ENCODE measurements at regions not wholly inside any gene's neighbourhood (a gene's known extent, or its start where the extent isn't known, plus 50 kb on each side); places are given as distances from the start of the nearest gene placed in this dataset.

- WGBS, 2 donors: 86 to 90% methylated on average over 8 of the region's 8 CpGs
- no peaks in the 10 kb centered on the region for H3K4me1 ChIP-seq (ENCODE audit: control insufficient read depth in 2 of 2, insufficient read depth in 2 of 2, low read length in 1 of 2)
- no peak overlapping the region for H3K27ac ChIP-seq (ENCODE audit: low read depth in 2 of 2, low read length in 1 of 2)
- H3K4me3 ChIP-seq (ENCODE audit: low read depth in 1 of 2, low read length in 2 of 2): no peak overlapping the region
- no peaks in the 10 kb centered on the region for H3K27me3 ChIP-seq (ENCODE audit: control insufficient read depth in 1 of 2, insufficient read depth in 2 of 2, low read length in 2 of 2)
- no peaks in the 10 kb centered on the region for H3K9me3 ChIP-seq (ENCODE audit: control insufficient read depth in 2 of 2, insufficient read depth in 1 of 2, low read depth in 1 of 2, low read length in 1 of 2)
- H3K36me3 ChIP-seq (ENCODE audit: control insufficient read depth in 2 of 2, insufficient read depth in 2 of 2, low read length in 1 of 2): no peaks in the 10 kb centered on the region
Observed at GRCh38 chr10:64007157-64007556, 486.0 kb downstream of the REEP3 start.

- H3K9me3 ChIP-seq (ENCODE audit: control insufficient read depth in 2 of 2, insufficient read depth in 1 of 2, low read depth in 1 of 2, low read length in 1 of 2): no peaks in the 10 kb centered on the region
Observed at GRCh38 chr10:64010711-64011110, 489.5 kb downstream of the REEP3 start.

GRCh38 chr10:64011912-64012714 lies 490.9 kb downstream of the REEP3 start:
- H3K36me3 ChIP-seq (ENCODE audit: control insufficient read depth in 2 of 2, insufficient read depth in 2 of 2, low read length in 1 of 2): no peaks in the 10 kb centered on the region
- no peaks in the 10 kb centered on the region for H3K9me3 ChIP-seq (ENCODE audit: control insufficient read depth in 2 of 2, insufficient read depth in 1 of 2, low read depth in 1 of 2, low read length in 1 of 2)
- H3K27ac ChIP-seq (ENCODE audit: low read depth in 2 of 2, low read length in 1 of 2): no peak overlapping the region
- H3K4me1 ChIP-seq (ENCODE audit: control insufficient read depth in 2 of 2, insufficient read depth in 2 of 2, low read length in 1 of 2): no peaks in the 10 kb centered on the region
- no peak overlapping the region for H3K4me3 ChIP-seq (ENCODE audit: low read depth in 1 of 2, low read length in 2 of 2)
- WGBS, 2 donors: 47 to 49% methylated on average over 7 of the region's 7 CpGs
- H3K27me3 ChIP-seq (ENCODE audit: control insufficient read depth in 1 of 2, insufficient read depth in 2 of 2, low read length in 2 of 2): no peaks in the 10 kb centered on the region

More at GRCh38 chr10:64010711-64011110, 489.5 kb downstream of the REEP3 start:
- Histone ChIP-seq H3K4me1 (ENCODE audit: control insufficient read depth in 2 of 2, insufficient read depth in 2 of 2, low read length in 1 of 2) (no peaks in the 10 kb centered on the region), H3K27me3 (ENCODE audit: control insufficient read depth in 1 of 2, insufficient read depth in 2 of 2, low read length in 2 of 2) (no peaks in the 10 kb centered on the region), H3K36me3 (ENCODE audit: control insufficient read depth in 2 of 2, insufficient read depth in 2 of 2, low read length in 1 of 2) (no peaks in the 10 kb centered on the region), H3K27ac (ENCODE audit: low read depth in 2 of 2, low read length in 1 of 2) (no peak overlapping the region), H3K4me3 (ENCODE audit: low read depth in 1 of 2, low read length in 2 of 2) (no peak overlapping the region)

GRCh38 chr10:64014281-64014680 lies 493.1 kb downstream of the REEP3 start:
- Histone ChIP-seq H3K9me3 (ENCODE audit: control insufficient read depth in 2 of 2, insufficient read depth in 1 of 2, low read depth in 1 of 2, low read length in 1 of 2) (no peaks in the 10 kb centered on the region), H3K4me1 (ENCODE audit: control insufficient read depth in 2 of 2, insufficient read depth in 2 of 2, low read length in 1 of 2) (no peaks in the 10 kb centered on the region), H3K27ac (ENCODE audit: low read depth in 2 of 2, low read length in 1 of 2) (no peak overlapping the region), H3K36me3 (ENCODE audit: control insufficient read depth in 2 of 2, insufficient read depth in 2 of 2, low read length in 1 of 2) (no peaks in the 10 kb centered on the region), H3K4me3 (ENCODE audit: low read depth in 1 of 2, low read length in 2 of 2) (no peak overlapping the region), H3K27me3 (ENCODE audit: control insufficient read depth in 1 of 2, insufficient read depth in 2 of 2, low read length in 2 of 2) (no peaks in the 10 kb centered on the region)
- WGBS, 2 donors: 89% methylated on average over 1 of the region's 1 CpG

- Histone ChIP-seq H3K36me3 (ENCODE audit: control insufficient read depth in 2 of 2, insufficient read depth in 2 of 2, low read length in 1 of 2) (no peaks in the 10 kb centered on the region), H3K27ac (ENCODE audit: low read depth in 2 of 2, low read length in 1 of 2) (no peak overlapping the region), H3K9me3 (ENCODE audit: control insufficient read depth in 2 of 2, insufficient read depth in 1 of 2, low read depth in 1 of 2, low read length in 1 of 2) (no peaks in the 10 kb centered on the region), H3K4me1 (ENCODE audit: control insufficient read depth in 2 of 2, insufficient read depth in 2 of 2, low read length in 1 of 2) (no peaks in the 10 kb centered on the region), H3K27me3 (ENCODE audit: control insufficient read depth in 1 of 2, insufficient read depth in 2 of 2, low read length in 2 of 2) (no peaks in the 10 kb centered on the region), H3K4me3 (ENCODE audit: low read depth in 1 of 2, low read length in 2 of 2) (no peak overlapping the region)
- WGBS, 2 donors: 53 to 62% methylated on average over 4 of the region's 4 CpGs
Observed at GRCh38 chr10:64023926-64024470, 502.8 kb downstream of the REEP3 start.

- Histone ChIP-seq H3K36me3 (ENCODE audit: control insufficient read depth in 2 of 2, insufficient read depth in 2 of 2, low read length in 1 of 2) (no peaks in the 10 kb centered on the region), H3K4me3 (ENCODE audit: low read depth in 1 of 2, low read length in 2 of 2) (no peak overlapping the region), H3K9me3 (ENCODE audit: control insufficient read depth in 2 of 2, insufficient read depth in 1 of 2, low read depth in 1 of 2, low read length in 1 of 2) (no peaks in the 10 kb centered on the region), H3K27ac (ENCODE audit: low read depth in 2 of 2, low read length in 1 of 2) (no peak overlapping the region), H3K27me3 (ENCODE audit: control insufficient read depth in 1 of 2, insufficient read depth in 2 of 2, low read length in 2 of 2) (no peaks in the 10 kb centered on the region), H3K4me1 (ENCODE audit: control insufficient read depth in 2 of 2, insufficient read depth in 2 of 2, low read length in 1 of 2) (no peaks in the 10 kb centered on the region)
- WGBS, 2 donors: 79 to 84% methylated on average over 3 of the region's 3 CpGs
Observed at GRCh38 chr10:64033711-64034110, 512.5 kb downstream of the REEP3 start.

GRCh38 chr10:64036321-64036930 lies 515.2 kb downstream of the REEP3 start:
- Histone ChIP-seq H3K4me3 (ENCODE audit: low read depth in 1 of 2, low read length in 2 of 2) (no peak overlapping the region), H3K4me1 (ENCODE audit: control insufficient read depth in 2 of 2, insufficient read depth in 2 of 2, low read length in 1 of 2) (no peaks in the 10 kb centered on the region), H3K9me3 (ENCODE audit: control insufficient read depth in 2 of 2, insufficient read depth in 1 of 2, low read depth in 1 of 2, low read length in 1 of 2) (no peaks in the 10 kb centered on the region), H3K27me3 (ENCODE audit: control insufficient read depth in 1 of 2, insufficient read depth in 2 of 2, low read length in 2 of 2) (no peaks in the 10 kb centered on the region), H3K36me3 (ENCODE audit: control insufficient read depth in 2 of 2, insufficient read depth in 2 of 2, low read length in 1 of 2) (no peaks in the 10 kb centered on the region), H3K27ac (ENCODE audit: low read depth in 2 of 2, low read length in 1 of 2) (no peak overlapping the region)
- WGBS, 2 donors: 49 to 51% methylated on average over 10 of the region's 10 CpGs

- no peaks in the 10 kb centered on the region for H3K9me3 ChIP-seq (ENCODE audit: control insufficient read depth in 2 of 2, insufficient read depth in 1 of 2, low read depth in 1 of 2, low read length in 1 of 2)
- H3K4me1 ChIP-seq (ENCODE audit: control insufficient read depth in 2 of 2, insufficient read depth in 2 of 2, low read length in 1 of 2): no peaks in the 10 kb centered on the region
- no peaks in the 10 kb centered on the region for H3K36me3 ChIP-seq (ENCODE audit: control insufficient read depth in 2 of 2, insufficient read depth in 2 of 2, low read length in 1 of 2)
- no peak overlapping the region for H3K4me3 ChIP-seq (ENCODE audit: low read depth in 1 of 2, low read length in 2 of 2)
- H3K27ac ChIP-seq (ENCODE audit: low read depth in 2 of 2, low read length in 1 of 2): no peak overlapping the region
- WGBS, 2 donors: 51 to 55% methylated on average over 9 of the region's 9 CpGs
- H3K27me3 ChIP-seq (ENCODE audit: control insufficient read depth in 1 of 2, insufficient read depth in 2 of 2, low read length in 2 of 2): no peaks in the 10 kb centered on the region
Observed at GRCh38 chr10:64037071-64037661, 516.0 kb downstream of the REEP3 start.

GRCh38 chr10:64038107-64038506 lies 516.9 kb downstream of the REEP3 start:
- Histone ChIP-seq H3K27ac (ENCODE audit: low read depth in 2 of 2, low read length in 1 of 2) (no peak overlapping the region), H3K27me3 (ENCODE audit: control insufficient read depth in 1 of 2, insufficient read depth in 2 of 2, low read length in 2 of 2) (no peaks in the 10 kb centered on the region), H3K9me3 (ENCODE audit: control insufficient read depth in 2 of 2, insufficient read depth in 1 of 2, low read depth in 1 of 2, low read length in 1 of 2) (no peaks in the 10 kb centered on the region), H3K4me1 (ENCODE audit: control insufficient read depth in 2 of 2, insufficient read depth in 2 of 2, low read length in 1 of 2) (no peaks in the 10 kb centered on the region), H3K4me3 (ENCODE audit: low read depth in 1 of 2, low read length in 2 of 2) (no peak overlapping the region), H3K36me3 (ENCODE audit: control insufficient read depth in 2 of 2, insufficient read depth in 2 of 2, low read length in 1 of 2) (no peaks in the 10 kb centered on the region)
- 72 to 74% methylated on average over 6 of the region's 6 CpGs for WGBS, 2 donors

All from esophagus (tissue), 2 donors.